Mammary epithelial cell (primary cell): ENCODE measurements at regions not wholly inside any gene's neighbourhood (a gene's known extent, or its start where the extent isn't known, plus 50 kb on each side); places are given as distances from the start of the nearest gene placed in this dataset.

Experiments used
- EZH2 ChIP-seq: IDR thresholded peaks from 2 replicates; pipeline ENCODE4 v1.6.1; 2012; ENCODE audit warnings: low read length, inconsistent platforms, borderline replicate concordance
- TF ChIP-seq, protein P1 (sequence below), 2 donors: IDR thresholded peaks in 1 of 2; conservative IDR thresholded peaks in 1 of 2; 2 replicates each; pipeline ENCODE4 v1.5.1; 2011 to 2012; ENCODE audit warnings: inconsistent platforms in 2 of 2, low read length in 2 of 2, mild to moderate bottlenecking in 2 of 2, control low read depth in 1 of 2, low read depth in 1 of 2; ENCODE audit not compliant: insufficient read depth in 1 of 2; ENCODE audit errors: extremely low read depth in 1 of 2

DNA sequence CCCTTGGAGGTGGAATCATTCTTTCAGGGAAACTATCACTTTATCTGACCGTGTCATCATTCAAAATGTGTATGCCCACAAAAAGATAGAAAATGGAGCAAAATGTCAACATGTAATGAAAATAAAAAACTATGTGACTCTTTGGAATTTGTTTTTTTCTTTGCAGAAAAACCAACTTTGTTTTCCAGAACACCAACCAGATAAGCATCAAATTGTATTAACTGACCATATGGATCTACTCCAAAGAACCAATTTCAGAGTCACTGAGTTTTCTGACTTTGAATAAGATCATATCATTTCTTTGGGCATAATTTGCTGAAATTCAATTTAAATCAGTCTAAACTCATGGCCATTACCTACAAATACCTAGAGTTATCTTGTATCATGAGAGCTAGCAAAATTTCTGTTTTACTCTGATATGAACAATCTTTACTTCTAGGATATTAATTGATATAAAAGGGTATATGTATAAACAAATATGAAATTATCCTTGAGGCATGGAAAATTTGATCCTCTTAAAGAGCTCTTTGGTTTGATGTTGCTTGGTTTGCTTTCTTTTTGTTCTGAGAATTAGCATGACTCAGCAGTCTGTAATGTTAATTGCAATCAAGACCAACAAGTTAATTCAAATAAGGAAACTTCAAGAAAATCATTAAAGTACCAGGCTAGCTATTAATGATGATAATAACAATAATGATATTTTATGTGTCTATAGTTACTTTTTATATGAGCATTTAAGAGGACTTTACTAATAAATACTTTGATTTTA, 444.4 kb upstream of the MARCKS start:
- TF ChIP-seq EZH2, result no peak
- TF ChIP-seq, protein P1, sequence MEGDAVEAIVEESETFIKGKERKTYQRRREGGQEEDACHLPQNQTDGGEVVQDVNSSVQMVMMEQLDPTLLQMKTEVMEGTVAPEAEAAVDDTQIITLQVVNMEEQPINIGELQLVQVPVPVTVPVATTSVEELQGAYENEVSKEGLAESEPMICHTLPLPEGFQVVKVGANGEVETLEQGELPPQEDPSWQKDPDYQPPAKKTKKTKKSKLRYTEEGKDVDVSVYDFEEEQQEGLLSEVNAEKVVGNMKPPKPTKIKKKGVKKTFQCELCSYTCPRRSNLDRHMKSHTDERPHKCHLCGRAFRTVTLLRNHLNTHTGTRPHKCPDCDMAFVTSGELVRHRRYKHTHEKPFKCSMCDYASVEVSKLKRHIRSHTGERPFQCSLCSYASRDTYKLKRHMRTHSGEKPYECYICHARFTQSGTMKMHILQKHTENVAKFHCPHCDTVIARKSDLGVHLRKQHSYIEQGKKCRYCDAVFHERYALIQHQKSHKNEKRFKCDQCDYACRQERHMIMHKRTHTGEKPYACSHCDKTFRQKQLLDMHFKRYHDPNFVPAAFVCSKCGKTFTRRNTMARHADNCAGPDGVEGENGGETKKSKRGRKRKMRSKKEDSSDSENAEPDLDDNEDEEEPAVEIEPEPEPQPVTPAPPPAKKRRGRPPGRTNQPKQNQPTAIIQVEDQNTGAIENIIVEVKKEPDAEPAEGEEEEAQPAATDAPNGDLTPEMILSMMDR (conservative IDR thresholded peaks at IDR 0.05 in 1 of 2, IDR thresholded peaks at IDR 0.05 in 1 of 2; ENCODE audit: extremely low read depth in 1 of 2, insufficient read depth in 1 of 2, low read depth in 1 of 2, low read length in 2 of 2), result no peak
